GM21619 (cell line): ENCODE measurements at regions not wholly inside any gene's neighbourhood (a gene's known extent, or its start where the extent isn't known, plus 50 kb on each side); places are given as distances from the start of the nearest gene placed in this dataset.

ENCODE experiments used
- ATAC-seq: cut with Tn5 transposase; IDR thresholded peaks from one replicate; pipeline ENCODE4 v1.9.1; 2021; ENCODE audit not compliant: unreplicated experiment

- no peak for ATAC-seq
Observed at GRCh38 chr13:40136896-40137295, 481.4 kb downstream of the COG6 start.

- ATAC-seq = no peak
Observed at GRCh38 chr13:40137400-40137799, 481.9 kb downstream of the COG6 start.

DNA sequence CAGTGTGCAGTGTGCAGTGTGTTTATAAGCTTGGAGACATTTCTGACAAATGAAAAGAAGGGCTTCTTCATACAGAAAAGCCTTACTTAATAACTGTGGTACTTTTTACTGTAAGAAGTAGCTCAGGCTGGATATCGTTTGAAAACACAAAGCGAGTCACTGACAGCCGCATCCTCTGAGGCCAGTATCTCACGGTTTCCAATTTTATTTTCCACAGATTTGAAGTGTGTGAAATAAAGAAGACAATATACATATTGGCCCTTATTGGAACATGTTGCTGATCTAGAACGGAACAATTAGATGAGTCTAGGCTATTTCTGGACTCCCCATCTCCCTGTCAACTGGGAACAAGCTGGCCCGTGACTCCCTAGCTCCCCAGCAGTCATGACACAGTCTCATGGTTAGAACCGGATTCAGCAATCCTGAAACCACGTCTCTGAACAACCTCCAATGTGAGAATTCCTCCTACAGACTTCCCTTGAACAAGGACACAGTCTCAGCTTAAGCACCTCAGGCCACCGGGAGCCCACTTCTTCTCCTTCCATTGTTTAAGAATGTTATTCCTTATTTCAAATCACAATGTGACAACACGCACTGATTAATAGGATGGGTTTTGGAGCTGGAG lies 484.5 kb downstream of the COG6 start:
- ATAC-seq = no peak

GRCh38 chr13:40141859-40142555 lies 486.5 kb downstream of the COG6 start:
- ATAC-seq = no peak

- no peak for ATAC-seq
Observed at GRCh38 chr13:40143106-40143505, 487.6 kb downstream of the COG6 start.

GRCh38 chr13:40143559-40143958 lies 488.1 kb downstream of the COG6 start:
- no peak for ATAC-seq

- no peak for ATAC-seq
Observed at GRCh38 chr13:40145139-40145538, 489.7 kb downstream of the COG6 start.

- no peak for ATAC-seq
Observed at GRCh38 chr13:40146063-40146462, 490.6 kb downstream of the COG6 start.

DNA sequence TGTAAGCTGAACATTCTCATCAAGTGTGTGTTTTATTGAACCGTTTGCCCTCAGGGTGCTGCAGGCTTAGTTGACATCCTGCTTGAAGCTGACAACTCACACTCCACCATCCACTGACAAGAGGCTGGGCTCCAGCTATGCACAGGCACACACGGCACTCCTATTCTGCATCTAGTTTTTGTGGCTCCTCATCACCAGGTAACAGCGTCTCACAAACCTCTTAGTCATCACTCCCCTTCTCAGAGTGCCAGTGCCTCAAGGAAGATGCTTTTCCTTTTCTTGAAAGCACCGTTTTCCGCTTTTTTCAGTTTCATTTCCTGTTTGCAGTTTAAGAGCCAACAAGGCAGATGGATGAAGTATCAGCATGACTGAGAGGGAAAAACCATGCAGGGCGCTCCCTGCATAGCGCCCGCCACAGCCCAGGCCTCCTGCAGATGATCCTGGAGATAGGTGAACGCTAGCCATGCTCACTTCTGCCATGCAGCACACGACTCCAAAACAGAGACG lies 491.2 kb downstream of the COG6 start:
- ATAC-seq = no peak

DNA sequence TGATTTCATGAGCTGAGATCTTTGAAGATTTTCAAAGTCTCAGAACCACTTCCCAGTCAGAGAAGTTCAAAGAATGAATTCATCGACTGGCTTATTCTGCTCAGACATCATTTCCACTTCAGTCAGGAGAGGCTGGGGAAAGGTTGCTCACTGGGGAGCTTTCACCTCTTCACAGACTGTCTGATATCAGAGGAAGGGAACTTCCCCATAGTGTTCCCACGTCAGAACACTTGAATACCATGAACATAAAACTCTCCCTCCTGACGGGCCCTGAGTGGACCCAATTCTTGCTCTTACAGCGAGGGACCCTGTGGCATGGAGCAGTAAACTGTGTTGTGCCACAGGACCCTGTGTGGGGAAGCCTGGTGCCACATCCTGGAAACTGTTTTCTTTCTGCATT lies 492.6 kb downstream of the COG6 start:
- ATAC-seq = no peak

DNA sequence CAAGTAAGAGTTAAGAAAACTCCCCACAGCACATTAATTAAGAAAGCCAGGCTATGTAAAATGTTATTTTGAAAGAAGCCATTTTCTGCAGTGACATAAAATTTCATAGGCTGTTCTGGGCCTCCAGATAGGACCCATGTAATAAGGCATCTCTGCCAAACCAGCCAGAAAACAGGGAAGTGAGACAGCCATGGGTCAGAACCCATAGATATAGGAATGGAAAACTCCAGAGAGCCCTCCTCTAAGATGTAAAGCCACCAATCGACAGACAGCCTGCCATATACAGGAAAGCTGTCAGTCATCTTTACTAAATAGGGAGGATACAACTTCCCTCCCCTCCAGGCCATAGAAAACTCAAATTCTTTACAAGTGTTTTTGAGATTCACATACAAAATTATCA lies 493.3 kb downstream of the COG6 start:
- ATAC-seq = no peak

DNA sequence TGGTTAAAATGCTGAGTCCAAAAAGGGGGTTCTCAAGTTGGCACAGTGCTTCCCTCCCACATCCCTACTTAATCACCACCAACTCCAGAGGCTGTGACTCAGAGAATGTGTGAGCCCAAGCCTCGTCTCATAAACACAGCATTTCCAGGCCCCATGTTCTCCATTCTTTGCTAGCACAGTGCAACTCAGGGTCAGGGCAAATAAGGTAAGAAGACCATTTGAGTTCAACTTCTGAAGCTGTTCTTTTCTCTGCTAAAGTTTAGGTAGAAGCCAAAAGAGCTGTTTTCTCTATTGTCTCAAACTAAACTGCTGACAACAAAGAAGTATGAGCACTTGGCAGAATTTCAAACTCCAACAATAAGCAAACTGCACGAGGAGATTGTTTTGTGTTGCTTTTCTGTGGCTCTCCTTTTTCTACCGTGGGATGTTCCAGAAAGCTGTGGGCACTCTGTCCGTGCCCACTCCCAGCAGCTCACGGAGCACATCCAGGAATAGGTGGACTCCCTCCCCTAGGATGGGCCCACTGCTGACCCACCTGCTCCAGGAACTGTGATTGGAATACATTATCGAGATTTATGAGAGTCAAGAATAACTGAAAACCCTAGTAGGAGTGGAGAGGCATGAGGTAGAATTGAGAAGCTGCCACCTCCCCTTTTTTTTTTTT lies 494.3 kb downstream of the COG6 start:
- ATAC-seq = no peak

DNA sequence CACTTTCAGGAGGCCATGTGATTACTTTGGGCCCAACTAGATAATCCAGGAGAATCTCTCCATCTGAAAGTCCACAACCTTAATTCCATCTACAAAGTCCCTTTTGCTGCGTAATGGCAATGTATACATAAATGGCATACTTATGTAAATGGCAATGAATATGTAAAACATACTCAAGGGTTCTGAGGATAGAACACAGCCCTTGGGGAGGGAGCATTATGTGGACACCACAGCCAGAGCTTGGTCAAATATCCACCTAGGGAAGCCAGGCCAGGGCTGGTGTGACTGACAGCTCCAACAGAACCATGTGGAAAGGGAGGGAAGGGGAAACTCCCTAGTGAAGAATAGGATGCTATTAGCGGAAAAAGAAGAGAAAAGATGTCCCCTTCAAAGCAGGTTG lies 496.2 kb downstream of the COG6 start:
- no peak for ATAC-seq

- no peak for ATAC-seq
Observed at GRCh38 chr13:40152145-40152544, 496.7 kb downstream of the COG6 start.

DNA sequence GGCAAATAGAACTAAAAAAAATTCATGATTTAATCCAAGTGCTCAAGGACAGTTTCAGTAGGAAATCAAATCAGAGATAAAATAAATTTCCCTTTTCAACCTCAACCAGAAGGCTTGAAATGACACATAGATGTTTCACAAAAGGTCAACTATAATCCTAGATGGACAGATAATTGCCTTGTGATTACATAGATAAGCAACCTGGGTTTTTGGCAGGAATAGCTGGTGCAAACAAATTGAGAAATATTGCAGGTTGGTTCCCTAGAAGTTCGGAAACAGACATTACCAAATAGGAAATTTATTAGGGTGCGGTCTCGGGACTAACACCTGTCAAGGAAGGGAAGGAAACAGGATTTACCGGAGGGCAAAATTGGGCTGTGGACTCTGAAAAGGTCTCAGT lies 497.5 kb downstream of the COG6 start:
- ATAC-seq = no peak

GRCh38 chr13:40153516-40153915 lies 498.1 kb downstream of the COG6 start:
- no peak for ATAC-seq

DNA sequence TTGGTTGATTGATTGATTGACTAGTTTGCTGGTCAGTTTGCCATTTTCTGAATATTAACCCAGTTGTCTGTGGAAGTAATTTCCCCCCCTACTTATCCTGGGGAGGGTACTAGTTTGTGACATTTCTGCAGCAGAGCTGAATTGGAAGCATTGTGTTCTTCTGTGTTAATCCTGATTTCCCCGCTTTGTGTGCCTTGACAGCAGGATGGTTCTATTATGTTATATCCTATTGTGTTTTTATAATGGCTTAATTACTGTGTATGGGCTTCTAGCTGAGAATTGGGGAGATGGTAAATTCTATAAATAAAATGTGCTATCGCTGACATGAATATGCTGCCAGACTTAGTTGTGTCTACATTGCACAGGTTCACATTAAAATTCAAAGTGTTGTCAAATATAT lies 499.7 kb downstream of the COG6 start:
- ATAC-seq = no peak

- no peak for ATAC-seq
Observed at GRCh38 chr13:40158218-40158617, 502.8 kb downstream of the COG6 start.

DNA sequence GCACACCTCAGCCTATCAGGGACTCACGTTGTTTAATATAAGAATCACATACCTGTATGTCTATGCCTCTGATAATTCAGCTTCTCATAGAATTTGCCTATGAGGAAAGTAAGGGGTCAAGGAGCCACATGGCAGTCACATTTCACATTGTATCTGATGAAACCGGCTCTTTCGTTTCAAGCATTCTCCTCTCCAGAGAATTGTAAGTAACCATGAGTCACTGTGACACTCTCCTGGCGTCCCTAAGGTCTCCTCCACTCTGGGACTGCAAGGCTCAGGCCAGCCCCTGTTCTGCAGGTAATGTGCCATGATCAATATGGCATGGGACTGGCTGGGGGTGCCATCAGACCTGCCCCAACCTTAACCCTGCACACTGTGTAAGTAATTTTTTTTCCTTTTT lies 503.3 kb downstream of the COG6 start:
- no peak for ATAC-seq

GRCh38 chr13:40159736-40160135 lies 504.3 kb downstream of the COG6 start:
- ATAC-seq = no peak

- ATAC-seq = no peak
Observed at GRCh38 chr13:40160618-40161350, 505.3 kb downstream of the COG6 start.
